Upper lobe of left lung (tissue), 6 donors: ENCODE measurements at regions not wholly inside any gene's neighbourhood (a gene's known extent, or its start where the extent isn't known, plus 50 kb on each side); places are given as distances from the start of the nearest gene placed in this dataset.

Source experiments
- ATAC-seq, 2 donors: fragments of 200-7000 bp; cut with Tn5 transposase; one replicate each; pipeline ENCODE4 v1.9.1; 2022; ENCODE audit warnings: mild to moderate bottlenecking in 2 of 2, moderate library complexity in 2 of 2; ENCODE audit not compliant: low FRiP score in 2 of 2
- DNase-seq, 2 donors: peaks; one replicate each; pipeline ENCODE4 v3.0.0-alpha.2; 2019 to 2020
- H3K27ac ChIP-seq, 4 donors: fragments of 200-600 bp; sonication (generic); one replicate each; pipeline ENCODE4 v1.5.1; 2016 to 2019
- H3K27me3 ChIP-seq, 4 donors: fragments of 200-600 bp; sonication (generic); one replicate each; pipeline ENCODE4 v1.5.1; 2017 to 2019
- H3K36me3 ChIP-seq, 4 donors: fragments of 200-600 bp; sonication (generic); one replicate each; pipeline ENCODE4 v1.5.1; 2016 to 2019
- H3K4me1 ChIP-seq, 4 donors: fragments of 200-600 bp; sonication (generic); one replicate each; pipeline ENCODE4 v1.5.1; 2018 to 2019
- H3K4me3 ChIP-seq, 4 donors: fragments of 200-600 bp; sonication (generic); one replicate each; pipeline ENCODE4 v1.5.1; 2017 to 2019; ENCODE audit warnings: mild to moderate bottlenecking in 2 of 4, moderate library complexity in 1 of 4
- H3K9me3 ChIP-seq, 4 donors: fragments of 200-600 bp; sonication (generic); one replicate each; pipeline ENCODE4 v1.5.1; 2018 to 2019
- EP300 ChIP-seq, 4 donors: sonication (generic); formaldehyde crosslinking; IDR thresholded peaks; one replicate each; pipeline ENCODE4 v1.5.1; 2017; ENCODE audit warnings: antibody characterized with exemption in 4 of 4, control low read depth in 2 of 4
- POLR2A ChIP-seq, 4 donors: fragments of 450-650 bp; IDR thresholded peaks; one replicate each; pipeline ENCODE4 v1.5.1; 2016 to 2017; ENCODE audit warnings: antibody characterized with exemption in 4 of 4, mild to moderate bottlenecking in 2 of 4
- POLR2AphosphoS5 ChIP-seq, 2 donors: sonication (generic); formaldehyde crosslinking; IDR thresholded peaks; one replicate each; pipeline ENCODE4 v1.5.1; 2017; ENCODE audit warnings: antibody characterized with exemption in 2 of 2
- WGBS, 2 donors: methylation state at CpG; one replicate each; pipeline ENCODE4 v1.1.5; 2017 to 2018; 5-methylcytosine and 5-hydroxymethylcytosine counted together
- TF ChIP-seq, protein P1 (sequence below), 6 experiments: fragments of 450-650 bp in 4 of 6; fragments of 200-600 bp in 2 of 6; sonication (generic) in 2 of 6; IDR thresholded peaks; one replicate each; pipeline ENCODE4 v1.5.1; 2016 to 2019; ENCODE audit warnings: antibody characterized with exemption in 6 of 6
- donor health status: DM: no; HTN: no; CAD: no; lungs with moderate emphysema.
- donor health status: DM: no; HTN: yes; CAD: no; lungs with severe emphysema.

DNA sequence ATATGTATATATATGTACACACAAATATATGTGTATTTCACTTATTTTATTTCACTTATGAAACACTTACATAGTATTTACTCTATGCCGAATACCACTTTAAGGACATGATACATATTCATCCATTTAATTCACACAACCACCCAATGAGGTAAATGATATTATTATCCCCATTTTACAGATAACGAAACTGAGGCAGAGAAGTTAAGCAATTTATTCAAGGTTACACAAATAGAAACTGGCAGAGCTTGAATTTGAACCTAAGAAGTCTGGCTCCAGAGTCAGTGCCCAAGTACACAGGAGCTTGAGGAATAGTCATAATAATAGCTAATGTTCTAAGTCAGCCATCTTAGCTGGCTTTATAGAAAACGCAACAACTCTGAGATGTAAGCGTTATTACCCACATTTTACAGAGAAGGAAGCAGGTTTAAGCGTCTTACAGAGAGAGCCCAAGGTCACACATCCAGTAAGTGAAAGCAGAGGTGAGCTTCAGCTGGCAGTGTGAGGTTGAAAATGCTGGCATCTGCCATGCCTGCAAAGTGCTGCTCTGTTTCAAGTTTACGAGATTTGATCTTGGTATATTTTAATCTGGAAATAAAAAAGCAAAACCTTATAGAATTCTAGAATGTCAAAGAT is 326.9 kb downstream of the LPIN1 start:
- no peak for ATAC-seq
- 88 to 89% methylated on average over 6 of the region's 6 CpGs for WGBS, 2 donors
- no peaks in the 10 kb centered on the region for H3K9me3 ChIP-seq
- TF ChIP-seq POLR2A (IDR thresholded peaks at IDR 0.05) (no peak), EP300 (IDR thresholded peaks at IDR 0.05) (no peak), POLR2AphosphoS5 (IDR thresholded peaks at IDR 0.05) (no peak)
- TF ChIP-seq, protein P1, sequence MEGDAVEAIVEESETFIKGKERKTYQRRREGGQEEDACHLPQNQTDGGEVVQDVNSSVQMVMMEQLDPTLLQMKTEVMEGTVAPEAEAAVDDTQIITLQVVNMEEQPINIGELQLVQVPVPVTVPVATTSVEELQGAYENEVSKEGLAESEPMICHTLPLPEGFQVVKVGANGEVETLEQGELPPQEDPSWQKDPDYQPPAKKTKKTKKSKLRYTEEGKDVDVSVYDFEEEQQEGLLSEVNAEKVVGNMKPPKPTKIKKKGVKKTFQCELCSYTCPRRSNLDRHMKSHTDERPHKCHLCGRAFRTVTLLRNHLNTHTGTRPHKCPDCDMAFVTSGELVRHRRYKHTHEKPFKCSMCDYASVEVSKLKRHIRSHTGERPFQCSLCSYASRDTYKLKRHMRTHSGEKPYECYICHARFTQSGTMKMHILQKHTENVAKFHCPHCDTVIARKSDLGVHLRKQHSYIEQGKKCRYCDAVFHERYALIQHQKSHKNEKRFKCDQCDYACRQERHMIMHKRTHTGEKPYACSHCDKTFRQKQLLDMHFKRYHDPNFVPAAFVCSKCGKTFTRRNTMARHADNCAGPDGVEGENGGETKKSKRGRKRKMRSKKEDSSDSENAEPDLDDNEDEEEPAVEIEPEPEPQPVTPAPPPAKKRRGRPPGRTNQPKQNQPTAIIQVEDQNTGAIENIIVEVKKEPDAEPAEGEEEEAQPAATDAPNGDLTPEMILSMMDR (IDR thresholded peaks at IDR 0.05) = no peak
- H3K4me1 ChIP-seq = no peaks in the 10 kb centered on the region
- no peaks in the 10 kb centered on the region for H3K27me3 ChIP-seq
- no peak overlapping the region for H3K27ac ChIP-seq
- DNase-seq = no peak
- no peak overlapping the region for H3K4me3 ChIP-seq
- H3K36me3 ChIP-seq = no peaks in the 10 kb centered on the region

DNA sequence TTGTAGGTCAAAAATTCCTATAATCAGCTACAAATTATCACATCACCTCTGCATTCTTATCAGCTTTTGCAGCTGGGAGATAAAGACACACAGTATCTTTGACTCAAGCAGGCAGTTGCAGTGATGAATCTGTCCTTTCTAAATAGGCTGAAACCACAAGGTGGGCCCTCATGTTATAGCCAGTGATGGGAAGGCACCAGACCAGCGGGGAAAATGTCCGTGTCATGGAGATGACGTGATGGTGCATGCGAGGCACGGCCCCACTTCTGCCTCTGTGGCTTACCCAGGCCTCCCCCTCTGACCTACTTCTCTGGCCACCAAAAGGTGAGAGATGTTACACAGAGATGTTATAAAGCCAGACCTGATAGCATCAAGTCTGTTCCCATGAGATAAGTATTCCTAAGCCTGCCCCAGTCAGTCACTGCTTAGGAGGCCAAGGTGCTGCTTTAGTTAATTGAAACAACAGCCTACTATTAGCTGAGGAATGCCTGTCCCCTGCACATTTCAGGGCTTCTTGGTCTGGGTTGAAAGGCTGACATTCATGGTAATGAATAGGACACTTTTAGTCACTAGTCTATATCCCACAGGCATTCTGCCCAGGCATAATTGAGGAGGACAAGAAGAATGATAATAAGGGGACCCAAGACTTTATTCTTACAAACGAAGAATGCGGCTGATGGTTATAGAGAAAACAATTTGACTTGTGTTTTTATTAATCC is 327.9 kb downstream of the LPIN1 start:
- ATAC-seq (peak in 1 of 2 donors; percentile 11), DNase-seq (no peak)
- Histone ChIP-seq H3K4me1 (no peaks in the 10 kb centered on the region), H3K9me3 (no peaks in the 10 kb centered on the region), H3K27ac (no peak overlapping the region), H3K4me3 (no peak overlapping the region), H3K27me3 (no peaks in the 10 kb centered on the region), H3K36me3 (no peaks in the 10 kb centered on the region)
- WGBS, 2 donors = 85 to 89% methylated on average over 5 to 7 of the region's 7 CpGs
- no peak for TF ChIP-seq POLR2A (IDR thresholded peaks at IDR 0.05)
- TF ChIP-seq, protein P1 (IDR thresholded peaks at IDR 0.05) = no peak
- TF ChIP-seq POLR2AphosphoS5 (IDR thresholded peaks at IDR 0.05) = no peak
- TF ChIP-seq EP300 (IDR thresholded peaks at IDR 0.05) = no peak

DNA sequence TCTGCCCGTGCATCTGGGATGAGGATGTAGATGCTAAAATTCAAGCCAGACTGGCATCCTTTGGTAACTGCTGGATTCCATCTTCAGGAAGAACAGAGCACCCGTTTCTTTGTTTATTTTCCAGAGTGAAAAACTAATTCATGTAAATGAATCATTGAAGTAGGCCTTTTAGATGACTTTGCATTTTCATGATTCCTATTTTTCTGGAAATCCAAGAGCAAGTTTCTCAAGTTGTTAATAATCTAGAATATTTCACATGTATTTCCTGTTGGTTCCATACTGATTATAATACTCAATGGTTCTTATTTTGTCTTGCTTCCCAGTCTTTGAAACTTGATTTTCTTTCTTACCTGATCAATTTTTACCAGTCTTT is 328.4 kb downstream of the LPIN1 start:
- Histone ChIP-seq H3K4me1 (no peaks in the 10 kb centered on the region), H3K36me3 (no peaks in the 10 kb centered on the region), H3K9me3 (no peaks in the 10 kb centered on the region), H3K27me3 (no peaks in the 10 kb centered on the region), H3K4me3 (no peak overlapping the region), H3K27ac (no peak overlapping the region)
- TF ChIP-seq EP300 (IDR thresholded peaks at IDR 0.05) = no peak
- no peak for TF ChIP-seq POLR2AphosphoS5 (IDR thresholded peaks at IDR 0.05)
- no peak for TF ChIP-seq POLR2A (IDR thresholded peaks at IDR 0.05)
- TF ChIP-seq, protein P1 (IDR thresholded peaks at IDR 0.05) = no peak
- DNase-seq = no peak
- no peak for ATAC-seq
- WGBS, 2 donors = 63 to 69% methylated on average over 2 of the region's 2 CpGs

DNA sequence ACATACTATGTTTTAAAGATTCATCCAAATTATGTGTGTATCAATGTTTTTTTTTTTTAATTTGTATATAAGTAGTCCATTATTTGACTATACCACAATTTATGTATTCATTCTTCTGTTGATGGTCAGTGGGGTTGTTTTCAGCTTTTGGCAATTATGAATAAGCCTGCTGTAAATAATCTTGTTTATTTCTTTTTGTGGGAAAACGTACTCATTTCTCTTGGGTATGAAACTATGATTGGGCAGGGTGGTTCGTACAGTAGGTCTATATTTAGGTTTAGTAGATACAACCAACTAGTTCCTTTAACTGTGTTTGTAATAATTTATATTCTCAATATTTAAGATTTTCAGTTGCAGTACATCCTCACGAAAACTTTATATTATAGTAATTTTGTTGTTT is 329.2 kb downstream of the LPIN1 start:
- Histone ChIP-seq H3K4me1 (no peaks in the 10 kb centered on the region), H3K27me3 (no peaks in the 10 kb centered on the region), H3K9me3 (no peaks in the 10 kb centered on the region), H3K4me3 (no peak overlapping the region), H3K27ac (no peak overlapping the region), H3K36me3 (no peaks in the 10 kb centered on the region)
- TF ChIP-seq POLR2A (IDR thresholded peaks at IDR 0.05) (no peak), POLR2AphosphoS5 (IDR thresholded peaks at IDR 0.05) (no peak), EP300 (IDR thresholded peaks at IDR 0.05) (no peak)
- TF ChIP-seq, protein P1 (IDR thresholded peaks at IDR 0.05) = no peak
- 89 to 93% methylated on average over 3 of the region's 3 CpGs for WGBS, 2 donors
- no peak for DNase-seq
- no peak for ATAC-seq

DNA sequence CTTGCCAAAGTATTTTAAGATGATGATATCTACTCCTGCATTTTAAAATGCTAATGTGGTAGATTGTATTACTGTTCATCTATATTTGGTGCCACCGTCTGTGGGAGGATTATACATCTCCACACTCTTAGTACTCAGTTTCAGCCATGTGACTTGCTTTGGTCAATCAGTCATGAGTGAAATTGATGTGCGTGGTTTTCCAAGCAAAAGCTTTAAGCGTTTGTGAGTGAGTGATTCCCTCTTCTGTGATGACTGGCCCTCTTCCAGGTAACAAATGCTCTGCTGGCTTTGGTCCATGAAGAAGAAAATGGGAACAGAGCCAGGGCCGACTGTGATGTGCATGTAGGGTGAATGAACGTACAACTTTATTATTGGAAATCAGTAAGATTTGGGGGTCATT is 330.4 kb downstream of the LPIN1 start:
- no peak for ATAC-seq

More for the DNA sequence above, 330.4 kb downstream of the LPIN1 start:
- Histone ChIP-seq H3K27ac (no peak overlapping the region), H3K9me3 (no peaks in the 10 kb centered on the region), H3K27me3 (no peaks in the 10 kb centered on the region), H3K4me3 (no peak overlapping the region), H3K4me1 (no peaks in the 10 kb centered on the region), H3K36me3 (no peaks in the 10 kb centered on the region)
- TF ChIP-seq, protein P1 (IDR thresholded peaks at IDR 0.05) = no peak
- TF ChIP-seq EP300 (IDR thresholded peaks at IDR 0.05) (no peak), POLR2AphosphoS5 (IDR thresholded peaks at IDR 0.05) (no peak), POLR2A (IDR thresholded peaks at IDR 0.05) (no peak)
- WGBS, 2 donors = 64 to 66% methylated on average over 5 of the region's 5 CpGs
- no peak for DNase-seq
